RPMI7951 (cell line): ENCODE measurements at regions not wholly inside any gene's neighbourhood (a gene's known extent, or its start where the extent isn't known, plus 50 kb on each side); places are given as distances from the start of the nearest gene placed in this dataset.

Source experiments
- DNase-seq: peaks from one replicate; pipeline ENCODE4 v3.0.0-alpha.2; 2012; ENCODE audit warnings: low read depth

DNA sequence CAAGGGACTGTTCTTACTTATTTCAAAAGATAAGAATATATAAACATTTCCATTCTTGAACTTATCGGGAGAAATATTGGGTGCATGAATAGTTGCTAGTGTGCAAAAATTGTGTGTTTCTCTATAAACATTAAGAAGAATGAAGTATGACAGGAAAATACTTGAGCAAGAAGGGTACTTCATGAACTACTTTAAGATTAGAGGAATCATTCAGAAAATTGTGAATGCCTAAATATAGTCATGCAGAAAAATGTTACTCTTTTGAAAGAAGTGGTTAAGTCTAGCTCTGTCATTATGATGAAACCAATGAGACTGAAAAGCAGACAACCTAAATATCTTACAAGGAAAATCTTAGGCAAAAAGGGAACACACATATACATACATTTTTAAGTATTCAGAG is 207.8 kb upstream of the PCDH18 start:
- no peak for DNase-seq

DNA sequence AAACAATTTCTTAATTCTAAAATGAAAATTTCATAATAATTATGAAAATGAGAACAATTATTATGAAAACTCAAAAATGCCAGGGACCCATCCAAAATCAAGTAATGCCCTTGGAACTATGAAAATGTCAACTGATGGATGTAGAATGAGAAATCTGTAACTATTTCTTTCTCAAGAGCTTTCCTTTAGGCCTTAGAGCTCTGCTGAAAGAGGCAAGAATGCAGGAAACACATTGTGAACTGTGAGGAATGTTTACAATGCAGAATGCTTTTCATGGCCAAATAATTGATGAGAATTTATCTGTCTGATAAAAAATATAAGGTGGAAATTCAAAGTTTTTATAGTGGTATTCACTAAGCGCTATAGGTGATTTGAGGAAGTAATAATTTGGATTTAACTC is 207.1 kb upstream of the PCDH18 start:
- no peak for DNase-seq

DNA sequence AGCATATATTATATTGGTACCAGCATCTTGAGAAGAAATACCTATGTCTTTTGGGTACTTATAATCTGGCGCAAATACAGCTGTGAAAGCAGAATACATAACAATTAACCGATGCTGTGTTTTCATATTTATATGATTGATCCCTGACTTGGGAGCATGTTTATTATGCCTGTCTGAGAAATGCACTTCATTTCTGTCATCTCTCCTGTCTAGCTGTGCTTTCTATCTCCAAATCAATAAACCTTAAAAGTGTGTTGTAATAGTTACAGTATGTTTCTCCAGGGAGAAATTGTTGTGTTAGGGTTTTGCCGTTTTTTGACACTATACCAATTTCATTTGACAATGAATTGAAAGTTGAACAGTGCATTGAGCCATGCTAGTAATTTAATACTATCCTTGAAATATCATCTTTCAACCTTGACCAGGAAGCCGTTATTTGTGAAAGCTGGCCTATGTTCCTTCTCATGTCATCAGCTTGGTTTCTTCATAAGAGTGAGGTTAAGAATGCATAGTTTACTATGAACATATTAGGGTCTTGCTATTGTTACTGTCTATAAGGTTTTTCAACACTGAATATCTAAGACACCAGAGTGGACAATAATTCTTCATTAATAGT is 206.2 kb upstream of the PCDH18 start:
- no peak for DNase-seq

DNA sequence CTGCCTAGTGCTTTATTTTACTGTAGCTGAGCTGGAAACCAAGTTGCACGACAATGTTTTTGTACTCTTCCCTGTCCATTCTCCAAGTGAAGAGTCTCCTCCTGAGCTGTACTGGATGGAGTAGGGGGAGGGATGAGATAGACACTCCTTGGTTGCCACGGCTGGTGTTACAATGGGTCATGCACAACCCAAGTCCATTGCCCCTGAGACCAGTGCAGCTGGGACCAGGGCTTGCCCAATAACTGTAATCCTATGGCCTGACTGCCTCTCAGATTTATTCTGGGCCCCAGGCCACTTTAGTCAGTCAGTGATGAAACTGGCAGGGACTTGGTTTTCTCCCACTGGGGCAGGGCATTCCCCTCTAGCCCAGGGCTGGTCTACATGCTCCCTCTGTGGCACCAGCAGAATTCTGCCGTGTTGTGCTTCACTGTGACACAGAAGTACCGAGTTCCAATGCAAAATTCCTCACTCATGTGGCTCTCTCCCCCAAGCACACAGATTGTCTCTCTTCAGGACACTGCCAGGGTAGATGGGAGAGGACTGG is 203.3 kb upstream of the PCDH18 start:
- DNase-seq = peak; percentile 33

DNA sequence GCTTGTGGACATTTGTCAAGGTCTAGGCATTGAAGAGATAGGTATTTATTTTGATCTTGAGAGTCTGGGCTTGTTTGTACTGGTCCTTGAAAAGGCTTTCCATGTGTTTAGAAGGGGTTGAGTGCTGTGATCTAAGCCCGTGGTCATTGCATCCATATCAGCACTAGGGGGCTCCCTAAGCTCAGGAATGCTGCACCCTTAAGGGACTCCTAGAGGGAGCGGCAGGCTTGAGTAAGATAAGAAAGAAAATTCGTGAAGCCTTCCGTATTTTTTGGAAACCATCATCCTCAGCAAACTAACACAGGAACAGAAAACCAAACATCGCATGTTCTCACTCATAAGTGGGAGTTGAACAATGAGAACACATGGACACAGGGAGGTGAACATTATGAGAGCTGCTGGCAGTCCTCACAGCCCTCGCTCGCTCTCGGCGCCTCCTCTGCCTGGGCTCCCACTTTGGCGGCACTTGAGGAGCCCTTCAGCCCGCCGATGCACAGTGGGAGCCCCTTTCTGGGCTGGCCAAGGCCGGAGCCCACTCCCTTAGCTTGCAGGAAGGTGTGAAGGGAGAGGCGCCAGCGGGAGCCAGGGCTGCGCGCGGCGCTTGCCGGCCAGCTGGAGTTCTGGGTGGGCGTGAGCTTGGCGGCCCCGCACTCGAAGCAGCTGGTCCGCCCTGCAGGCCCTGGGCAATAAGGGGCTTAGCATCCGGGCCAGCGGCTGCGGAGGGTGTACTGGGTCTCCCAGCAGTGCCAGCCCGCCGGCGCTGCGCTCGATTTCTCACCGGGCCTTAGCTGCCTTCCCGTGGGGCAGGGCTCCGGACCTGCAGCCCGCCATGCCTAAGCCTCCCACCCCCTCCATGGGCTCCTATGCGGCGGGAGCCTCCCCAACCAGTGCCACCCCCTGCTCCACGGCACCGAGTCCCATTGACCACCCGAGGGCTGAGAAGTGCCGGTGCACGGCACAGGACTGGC is 201.2 kb upstream of the PCDH18 start:
- DNase-seq = peak; percentile 51

DNA sequence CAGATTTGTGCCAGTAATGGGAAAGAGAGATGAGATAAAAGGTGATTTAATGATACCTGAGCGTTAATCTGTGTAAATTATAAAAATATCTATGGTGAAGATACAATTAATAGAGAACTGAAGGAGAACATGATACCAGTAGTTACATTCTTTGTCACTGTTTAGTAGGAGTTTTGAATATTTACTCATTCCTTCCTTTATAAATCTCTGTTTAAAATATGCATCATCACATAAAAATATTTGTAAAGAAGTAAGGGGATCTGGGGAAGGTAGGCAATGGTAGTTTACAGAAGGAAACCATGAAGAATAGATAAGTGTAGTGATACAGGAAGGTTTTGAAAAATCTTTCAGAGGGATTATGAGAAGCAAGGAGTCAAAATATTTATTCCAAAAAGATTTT is 190.6 kb upstream of the PCDH18 start:
- DNase-seq = no peak

DNA sequence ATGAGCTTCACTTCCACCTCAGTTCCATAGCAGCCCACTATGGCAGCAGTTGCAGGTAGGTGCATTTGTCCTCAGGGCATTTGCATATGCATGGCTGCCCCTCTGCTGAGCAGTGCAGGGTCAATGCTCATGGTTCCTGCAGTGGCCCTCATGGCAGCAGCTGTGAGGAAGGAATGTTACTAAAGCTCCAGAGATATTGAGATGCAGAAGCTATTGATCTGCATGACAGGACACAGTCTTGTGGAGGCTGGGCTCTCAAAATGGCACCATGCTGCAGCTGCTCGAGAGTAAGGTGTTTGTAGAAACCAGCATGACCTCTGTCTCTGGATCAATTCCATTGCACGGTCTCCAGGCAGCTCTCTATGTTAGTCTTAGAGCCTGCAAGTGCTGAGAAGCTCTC is 179.2 kb upstream of the PCDH18 start:
- no peak for DNase-seq

GRCh38 chr4:137707626-137708025 is 175.3 kb upstream of the PCDH18 start:
- peak; percentile 10 for DNase-seq

DNA sequence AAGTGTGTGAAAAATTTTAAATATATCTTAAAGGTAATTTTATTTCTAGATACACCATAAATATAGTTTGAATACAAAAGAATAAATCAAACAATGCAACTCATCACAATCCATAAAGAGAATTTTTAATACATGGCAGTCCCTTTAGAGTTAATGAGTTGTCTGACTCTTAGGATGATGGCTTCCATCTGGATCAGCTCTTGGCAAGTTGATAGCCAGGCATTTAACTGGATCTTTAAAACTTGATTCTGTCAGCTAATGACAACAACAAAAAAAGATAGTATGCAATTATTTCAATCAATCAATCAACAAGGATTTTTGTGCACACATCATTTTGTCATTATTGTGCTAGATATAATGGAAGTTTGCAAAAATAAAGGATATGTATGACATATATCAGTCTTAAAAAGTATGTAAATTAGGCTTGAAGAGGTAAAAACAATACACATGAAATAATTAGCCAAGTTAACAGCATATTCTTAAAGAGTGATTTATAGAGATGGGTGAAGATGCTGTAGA is 174.9 kb upstream of the PCDH18 start:
- no peak for DNase-seq

DNA sequence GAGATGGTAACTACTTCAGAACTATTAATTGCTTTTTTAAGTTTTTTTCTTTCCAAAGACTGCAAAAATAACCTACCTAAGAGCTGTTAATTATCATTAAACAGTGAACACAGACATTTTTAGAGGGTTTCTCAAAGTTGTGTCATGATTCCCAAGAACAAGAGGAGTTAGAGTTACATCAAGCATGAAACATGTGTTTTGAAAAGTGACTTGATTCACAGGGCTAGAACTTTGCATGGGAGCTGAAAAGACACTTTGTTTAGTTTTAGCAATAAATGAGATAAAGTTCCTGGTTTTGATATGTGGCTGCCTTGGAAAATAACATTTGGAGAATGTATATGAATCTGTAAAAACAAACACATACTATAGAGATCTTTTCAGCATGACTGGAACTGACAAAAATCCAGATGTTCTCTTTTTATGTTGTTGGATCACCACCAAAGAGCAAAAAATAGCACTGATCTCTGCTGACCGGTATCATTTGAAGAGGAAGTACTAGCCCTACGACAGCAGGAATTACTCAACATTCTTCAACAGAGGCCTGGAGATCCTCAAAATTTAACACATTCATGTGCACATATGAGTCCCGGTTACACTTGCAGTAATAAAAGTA is 173.0 kb upstream of the PCDH18 start:
- peak; percentile 69 for DNase-seq

DNA sequence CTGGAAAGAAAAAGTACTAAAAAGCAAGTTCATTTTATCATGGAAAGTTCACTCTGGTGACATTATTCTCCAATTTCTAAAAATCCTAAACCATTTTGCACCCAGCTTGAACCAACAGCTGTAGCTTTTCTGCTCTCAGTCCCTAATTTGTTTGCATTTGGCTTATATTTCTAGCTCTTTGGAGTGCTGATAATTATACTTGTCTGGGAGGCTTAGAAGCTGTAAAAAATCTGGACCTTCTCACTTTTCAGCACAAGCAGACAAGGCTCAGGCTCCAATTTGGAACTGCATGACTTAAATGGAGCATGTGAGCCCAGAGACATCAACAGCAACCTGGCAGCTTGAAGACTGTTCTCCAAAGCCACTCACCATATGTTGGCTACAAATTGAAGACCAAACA is 170.9 kb upstream of the PCDH18 start:
- DNase-seq = no peak

- no peak for DNase-seq
These were observed 170.2 kb upstream of the PCDH18 start for GRCh38 chr4:137702512-137702911.

DNA sequence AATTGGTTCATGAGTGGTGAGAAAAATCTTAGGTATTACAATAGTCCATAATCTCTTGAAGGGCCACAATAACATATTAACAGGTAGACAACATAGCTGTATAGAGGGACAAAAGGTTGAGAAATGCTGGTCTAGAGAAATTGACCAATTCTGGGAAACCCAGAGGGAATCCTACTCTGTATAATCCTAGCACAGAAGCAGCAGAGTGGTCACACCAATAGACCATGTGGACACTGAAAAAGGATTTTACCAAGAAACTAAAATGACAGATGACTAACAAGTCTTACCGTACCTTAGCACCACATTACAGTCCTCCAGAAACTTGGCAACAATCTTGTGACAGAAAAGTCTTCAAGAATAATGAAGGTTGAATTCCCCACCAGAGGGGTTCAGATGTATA is 169.1 kb upstream of the PCDH18 start:
- no peak for DNase-seq

GRCh38 chr4:137700751-137701150 is 168.5 kb upstream of the PCDH18 start:
- no peak for DNase-seq

- no peak for DNase-seq
These were observed 167.8 kb upstream of the PCDH18 start for GRCh38 chr4:137700072-137700471.

- no peak for DNase-seq
These were observed 161.8 kb upstream of the PCDH18 start for GRCh38 chr4:137694138-137694537.

DNA sequence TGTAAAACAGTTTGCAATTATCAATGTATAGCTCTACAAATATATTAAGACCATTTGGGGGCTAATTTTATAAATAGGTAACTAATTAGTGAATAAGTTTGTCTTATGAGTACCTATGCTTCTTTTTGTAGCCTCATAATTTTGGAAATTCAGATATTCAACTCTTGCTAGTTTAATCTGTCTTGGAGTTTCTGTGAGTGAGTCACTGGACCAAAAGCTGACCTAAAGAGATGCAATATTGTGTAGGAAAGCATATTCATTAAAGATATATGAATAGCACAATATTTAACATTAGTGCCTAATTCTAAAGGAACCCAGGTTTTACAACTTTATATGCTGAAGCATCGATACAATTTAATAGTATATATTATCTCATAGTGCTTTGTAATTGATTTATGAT is 161.3 kb upstream of the PCDH18 start:
- DNase-seq = no peak

GRCh38 chr4:137692205-137692604 is 159.9 kb upstream of the PCDH18 start:
- DNase-seq = no peak

- no peak for DNase-seq
These were observed 156.4 kb upstream of the PCDH18 start for GRCh38 chr4:137688651-137689050.

GRCh38 chr4:137685357-137685756 is 153.1 kb upstream of the PCDH18 start:
- DNase-seq = peak; percentile 56

GRCh38 chr4:137681081-137681480 is 148.8 kb upstream of the PCDH18 start:
- no peak for DNase-seq

DNA sequence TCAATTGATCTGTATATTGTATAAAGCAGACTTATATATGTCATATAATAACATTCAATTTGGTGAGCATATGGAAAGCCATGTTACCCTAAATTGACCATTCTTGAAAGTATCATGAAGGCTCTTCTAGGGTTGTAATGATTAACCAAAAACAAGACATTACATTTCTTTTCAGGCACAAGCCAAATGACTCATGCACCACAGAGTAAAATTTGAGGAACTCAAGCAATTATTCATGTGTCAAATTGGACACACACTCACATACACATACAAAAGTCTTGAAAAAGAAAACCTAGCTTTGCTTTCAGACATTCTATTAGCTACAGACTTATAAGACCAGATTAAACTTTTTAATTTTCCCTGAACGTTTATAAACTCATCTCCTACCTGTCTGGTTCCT is 146.5 kb upstream of the PCDH18 start:
- peak; percentile 52 for DNase-seq
